HCT116 (cell line): ENCODE measurements at regions not wholly inside any gene's neighbourhood (a gene's known extent, or its start where the extent isn't known, plus 50 kb on each side); places are given as distances from the start of the nearest gene placed in this dataset.

Source experiments
- CTCF ChIP-seq, 3 experiments: fragments of 200-600 bp in 1 of 3; sonication (generic) in 1 of 3; IDR thresholded peaks in 2 of 3; conservative IDR thresholded peaks in 1 of 3; 2 replicates each; pipeline ENCODE4 v1.5.1; 2012 to 2017; ENCODE audit warnings: low read depth in 2 of 3, low read length in 2 of 3, antibody characterized with exemption in 1 of 3, borderline replicate concordance in 1 of 3, control low read depth in 1 of 3, mild to moderate bottlenecking in 1 of 3, mixed read lengths in 1 of 3, mixed run types in 1 of 3, moderate library complexity in 1 of 3; ENCODE audit not compliant: insufficient read depth in 1 of 3
- EZH2 ChIP-seq: fragments of 200-600 bp; sonication (generic); IDR thresholded peaks from 2 replicates; pipeline ENCODE4 v1.6.1; 2017; ENCODE audit warnings: antibody characterized with exemption, mixed run types
- EZH2phosphoT487 ChIP-seq: fragments of 200-600 bp; IDR thresholded peaks from 2 replicates; pipeline ENCODE4 v1.6.1; 2018; ENCODE audit warnings: antibody characterized with exemption, borderline replicate concordance
- FOSL1 ChIP-seq: IDR thresholded peaks from 2 replicates; pipeline ENCODE4 v1.6.1; 2012; ENCODE audit warnings: low read depth
- POLR2A ChIP-seq: IDR thresholded peaks from 2 replicates; pipeline ENCODE4 v1.7.0; 2011; ENCODE audit warnings: borderline replicate concordance; ENCODE audit not compliant: insufficient read depth, insufficient read length; ENCODE audit errors: extremely low read depth
- POLR2AphosphoS5 ChIP-seq: IDR thresholded peaks from 2 replicates; pipeline ENCODE4 v1.6.1; 2011; ENCODE audit warnings: mild to moderate bottlenecking, low read depth, low read length, moderate library complexity
- RAD21 ChIP-seq: IDR thresholded peaks from 2 replicates; pipeline ENCODE4 v1.6.1; 2012; ENCODE audit warnings: low read depth, mild to moderate bottlenecking
- REST ChIP-seq: IDR thresholded peaks from 2 replicates; pipeline ENCODE4 v1.6.1; 2012; ENCODE audit warnings: low read depth
- YY1 ChIP-seq: IDR thresholded peaks from 2 replicates; pipeline ENCODE4 v1.6.1; 2011; ENCODE audit warnings: low read length, low read depth, moderate library complexity, mild to moderate bottlenecking; ENCODE audit not compliant: insufficient replicate concordance; ENCODE audit errors: extremely low read depth

GRCh38 chr20:50386641-50386960 lies 123.6 kb upstream of the PTPN1 start:
- no peak for TF ChIP-seq CTCF (IDR thresholded peaks at IDR 0.05 in 2 of 3, conservative IDR thresholded peaks at IDR 0.05 in 1 of 3; ENCODE audit: borderline replicate concordance in 1 of 3, insufficient read depth in 1 of 3, low read depth in 2 of 3, low read length in 2 of 3)
- no peak for TF ChIP-seq YY1
- no peak for TF ChIP-seq POLR2AphosphoS5
- TF ChIP-seq EZH2phosphoT487 = no peak
- no peak for TF ChIP-seq REST
- no peak for TF ChIP-seq POLR2A
- TF ChIP-seq FOSL1 = no peak
- no peak for TF ChIP-seq EZH2
- no peak for TF ChIP-seq RAD21
